ENCODE measurements at regions not wholly inside any gene's neighbourhood (a gene's known extent, or its start where the extent isn't known, plus 50 kb on each side); places are given as distances from the start of the nearest gene placed in this dataset.

DNA sequence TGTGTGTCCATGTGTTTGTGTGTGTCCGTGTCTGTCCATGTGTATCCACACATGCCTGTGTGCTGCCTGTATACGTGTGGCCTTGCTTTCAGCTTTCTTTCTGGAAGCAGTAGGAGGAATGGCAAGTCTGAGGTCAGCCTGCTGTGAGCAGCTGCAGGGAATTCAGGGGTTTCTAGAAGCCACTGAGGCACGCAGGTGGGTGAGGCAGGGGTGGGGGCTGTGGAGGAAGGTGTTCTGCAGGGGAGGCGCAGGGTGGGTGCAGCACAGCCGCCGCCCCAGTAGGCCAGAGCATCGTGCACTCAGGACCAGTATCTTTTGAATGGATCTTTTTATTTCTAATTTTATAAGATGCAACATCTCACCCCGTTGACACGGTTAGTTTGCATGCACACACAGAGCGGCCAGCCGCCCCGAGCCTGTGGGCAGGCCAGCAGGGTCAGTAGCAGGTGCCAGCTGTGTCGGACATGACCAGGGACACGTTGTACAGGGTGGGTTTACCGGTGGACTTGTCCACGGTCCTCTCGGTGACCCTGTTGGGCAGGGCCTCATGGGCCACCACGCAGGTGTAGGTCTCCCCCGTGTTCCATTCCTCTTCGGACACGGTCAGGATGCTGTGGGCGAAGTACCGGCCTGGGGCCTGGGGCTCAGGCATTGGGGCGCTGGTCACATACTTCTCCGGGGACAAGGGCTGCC lies 327.7 kb downstream of the TMEM121 start:
- no peak overlapping the region for H3K4me3 ChIP-seq (ENCODE audit: low read depth, low read length)
- TF ChIP-seq, protein P1, sequence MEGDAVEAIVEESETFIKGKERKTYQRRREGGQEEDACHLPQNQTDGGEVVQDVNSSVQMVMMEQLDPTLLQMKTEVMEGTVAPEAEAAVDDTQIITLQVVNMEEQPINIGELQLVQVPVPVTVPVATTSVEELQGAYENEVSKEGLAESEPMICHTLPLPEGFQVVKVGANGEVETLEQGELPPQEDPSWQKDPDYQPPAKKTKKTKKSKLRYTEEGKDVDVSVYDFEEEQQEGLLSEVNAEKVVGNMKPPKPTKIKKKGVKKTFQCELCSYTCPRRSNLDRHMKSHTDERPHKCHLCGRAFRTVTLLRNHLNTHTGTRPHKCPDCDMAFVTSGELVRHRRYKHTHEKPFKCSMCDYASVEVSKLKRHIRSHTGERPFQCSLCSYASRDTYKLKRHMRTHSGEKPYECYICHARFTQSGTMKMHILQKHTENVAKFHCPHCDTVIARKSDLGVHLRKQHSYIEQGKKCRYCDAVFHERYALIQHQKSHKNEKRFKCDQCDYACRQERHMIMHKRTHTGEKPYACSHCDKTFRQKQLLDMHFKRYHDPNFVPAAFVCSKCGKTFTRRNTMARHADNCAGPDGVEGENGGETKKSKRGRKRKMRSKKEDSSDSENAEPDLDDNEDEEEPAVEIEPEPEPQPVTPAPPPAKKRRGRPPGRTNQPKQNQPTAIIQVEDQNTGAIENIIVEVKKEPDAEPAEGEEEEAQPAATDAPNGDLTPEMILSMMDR (IDR thresholded peaks at IDR 0.05; ENCODE audit: insufficient read depth, low read depth, low read length, missing control alignments) = no peak
- no peak for DNase-seq (ENCODE audit: low read depth)

DNA sequence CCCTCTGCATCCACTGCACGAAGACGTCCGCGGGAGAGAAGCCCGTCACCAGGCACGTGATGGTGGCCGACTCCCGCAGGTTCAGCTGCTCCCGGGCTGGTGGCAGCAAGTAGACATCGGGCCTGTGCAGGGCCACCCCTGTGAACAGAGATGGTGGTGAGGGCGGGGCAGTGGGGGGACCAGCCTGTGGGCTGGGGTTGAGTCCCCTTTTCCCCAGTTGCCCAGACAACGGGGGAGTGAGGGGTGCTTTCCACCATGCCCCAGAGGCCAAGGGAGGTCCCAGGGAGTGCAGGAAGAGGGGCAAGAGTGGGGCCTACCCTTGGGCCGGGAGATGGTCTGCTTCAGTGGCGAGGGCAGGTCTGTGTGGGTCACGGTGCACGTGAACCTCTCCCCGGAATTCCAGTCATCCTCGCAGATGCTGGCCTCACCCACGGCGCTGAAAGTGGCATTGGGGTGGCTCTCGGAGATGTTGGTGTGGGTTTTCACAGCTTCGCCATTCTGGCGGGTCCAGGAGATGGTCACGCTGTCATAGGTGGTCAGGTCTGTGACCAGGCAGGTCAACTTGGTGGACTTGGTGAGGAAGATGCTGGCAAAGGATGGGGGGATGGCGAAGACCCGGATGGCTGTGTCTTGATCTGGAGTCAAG lies 328.3 kb downstream of the TMEM121 start:
- no peak overlapping the region for H3K4me3 ChIP-seq (ENCODE audit: low read depth, low read length)
- DNase-seq (ENCODE audit: low read depth) = no peak
- TF ChIP-seq, protein P1 (IDR thresholded peaks at IDR 0.05; ENCODE audit: insufficient read depth, low read depth, low read length, missing control alignments) = no peak

DNA sequence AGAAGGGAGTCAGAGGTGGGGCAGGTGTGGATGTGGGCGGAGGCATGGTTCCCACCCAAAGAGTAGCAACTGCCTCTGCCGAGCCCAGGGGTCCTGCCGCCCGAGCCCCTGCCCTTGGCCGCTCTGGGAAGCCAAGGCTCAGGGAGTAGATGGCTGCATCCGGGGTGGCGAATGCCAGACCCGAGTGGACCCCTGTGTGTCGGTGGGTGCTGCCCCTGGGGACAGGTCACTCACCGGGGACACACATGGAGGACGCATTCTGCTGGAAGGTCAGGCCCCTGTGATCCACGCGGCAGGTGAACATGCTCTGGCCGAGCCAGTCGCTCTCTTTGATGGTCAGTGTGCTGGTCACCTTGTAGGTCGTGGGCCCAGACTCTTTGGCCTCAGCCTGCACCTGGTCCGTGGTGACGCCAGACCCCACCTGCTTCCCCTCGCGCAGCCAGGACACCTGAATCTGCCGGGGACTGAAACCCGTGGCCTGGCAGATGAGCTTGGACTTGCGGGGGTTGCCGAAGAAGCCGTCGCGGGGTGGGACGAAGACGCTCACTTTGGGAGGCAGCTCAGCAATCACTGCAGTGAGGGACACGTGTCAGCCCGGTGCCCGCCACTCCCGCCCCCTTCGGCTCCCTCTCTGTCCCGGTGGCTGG lies 329.0 kb downstream of the TMEM121 start:
- DNase-seq (ENCODE audit: low read depth) = no peak
- TF ChIP-seq, protein P1 (IDR thresholded peaks at IDR 0.05; ENCODE audit: insufficient read depth, low read depth, low read length, missing control alignments) = no peak
- H3K4me3 ChIP-seq (ENCODE audit: low read depth, low read length) = no peak overlapping the region

GRCh38 chr14:105855893-105856675 lies 329.7 kb downstream of the TMEM121 start:
- H3K4me3 ChIP-seq (ENCODE audit: low read depth, low read length) = no peak overlapping the region
- no peak for DNase-seq (ENCODE audit: low read depth)
- TF ChIP-seq, protein P1 (IDR thresholded peaks at IDR 0.05; ENCODE audit: insufficient read depth, low read depth, low read length, missing control alignments) = no peak

DNA sequence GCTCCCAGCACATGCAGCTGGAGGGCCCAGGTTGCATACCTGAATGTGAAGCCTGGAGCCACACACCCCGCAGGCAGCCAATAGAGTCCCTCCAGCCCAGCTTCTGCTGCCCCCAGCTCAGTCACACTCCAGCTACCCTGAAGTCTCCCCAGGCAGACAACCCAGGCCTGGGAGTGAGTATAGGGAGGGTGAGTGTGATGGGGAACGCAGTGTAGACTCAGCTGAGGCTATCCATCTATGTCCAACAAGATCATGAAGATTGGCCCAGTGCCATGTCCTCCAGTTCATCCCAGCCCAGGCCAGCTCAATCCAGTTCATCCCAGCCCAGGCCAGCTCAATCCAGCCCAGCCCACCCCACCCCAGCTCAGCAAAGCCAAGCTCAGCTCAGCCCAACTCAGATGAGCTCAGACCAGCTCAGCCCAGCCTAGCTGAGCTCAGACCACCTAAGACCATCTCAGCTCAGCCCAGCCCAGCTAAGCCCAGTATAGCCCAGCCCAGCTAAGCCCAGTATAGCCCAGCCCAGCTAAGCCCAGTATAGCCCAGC lies 330.4 kb downstream of the TMEM121 start:
- TF ChIP-seq, protein P1 (IDR thresholded peaks at IDR 0.05; ENCODE audit: insufficient read depth, low read depth, low read length, missing control alignments) = no peak
- no peak overlapping the region for H3K4me3 ChIP-seq (ENCODE audit: low read depth, low read length)
- DNase-seq (ENCODE audit: low read depth) = no peak

GRCh38 chr14:105857220-105857825 lies 330.9 kb downstream of the TMEM121 start:
- H3K4me3 ChIP-seq (ENCODE audit: low read depth, low read length) = no peak overlapping the region
- TF ChIP-seq, protein P1 (IDR thresholded peaks at IDR 0.05; ENCODE audit: insufficient read depth, low read depth, low read length, missing control alignments) = no peak
- DNase-seq (ENCODE audit: low read depth) = no peak
